Peyer's patch (tissue), 4 donors: ENCODE measurements at regions not wholly inside any gene's neighbourhood (a gene's known extent, or its start where the extent isn't known, plus 50 kb on each side); places are given as distances from the start of the nearest gene placed in this dataset.
A peak's percentile ranks its signal among the peaks of the same experiment; 100 is the strongest.
"Not testable (repeated sequence)": the region's sequence is repeated elsewhere in the genome, so short reads cannot be mapped to it uniquely, and the experiment has no call there.

Experiments used
- DNase-seq, 3 donors: peaks; one replicate each; pipeline ENCODE4 v3.0.0-alpha.2; 2017 to 2019
- H3K27ac ChIP-seq, 4 donors: fragments of 200-600 bp; sonication (generic); one replicate each; pipeline ENCODE4 v1.5.1; 2016 to 2019
- H3K27me3 ChIP-seq, 2 donors: fragments of 200-600 bp; sonication (generic); one replicate each; pipeline ENCODE4 v1.5.1; 2019
- H3K36me3 ChIP-seq, 3 donors: fragments of 200-600 bp; sonication (generic); one replicate each; pipeline ENCODE4 v1.5.1; 2016 to 2019
- H3K4me1 ChIP-seq, 4 donors: fragments of 200-600 bp; sonication (generic); one replicate each; pipeline ENCODE4 v1.5.1; 2016 to 2019
- H3K4me3 ChIP-seq, 4 donors: fragments of 200-600 bp; sonication (generic); 1 replicate in 3 of 4; 2 replicates in 1 of 4; pipeline ENCODE4 v1.5.1; 2016 to 2019; ENCODE audit warnings: mild to moderate bottlenecking in 1 of 4
- H3K9me3 ChIP-seq, 4 donors: fragments of 200-600 bp; sonication (generic); one replicate each; pipeline ENCODE4 v1.5.1; 2016 to 2019; ENCODE audit warnings: mild to moderate bottlenecking in 1 of 4
- CTCF ChIP-seq, 6 experiments: fragments of 450-650 bp in 4 of 6; fragments of 200-600 bp in 2 of 6; sonication (generic) in 1 of 6; IDR thresholded peaks; one replicate each; pipeline ENCODE4 v1.5.1; 2017 to 2019; ENCODE audit warnings: antibody characterized with exemption in 6 of 6, mild to moderate bottlenecking in 3 of 6, moderate library complexity in 1 of 6
- POLR2A ChIP-seq, 2 donors: fragments of 450-650 bp; IDR thresholded peaks; one replicate each; pipeline ENCODE4 v1.5.1; 2017; ENCODE audit warnings: antibody characterized with exemption in 2 of 2, mild to moderate bottlenecking in 2 of 2, moderate library complexity in 2 of 2

GRCh38 chr10:20552382-20552781 is 344.7 kb downstream of the NEBL start:
- H3K27me3 ChIP-seq: no peaks in the 10 kb centered on the region
- no peaks in the 10 kb centered on the region for H3K9me3 ChIP-seq
- H3K4me1 ChIP-seq: no peaks in the 10 kb centered on the region
- DNase-seq: no peak
- TF ChIP-seq CTCF (IDR thresholded peaks at IDR 0.05) (no peak), POLR2A (IDR thresholded peaks at IDR 0.05) (no peak)
- no peak overlapping the region for H3K4me3 ChIP-seq
- no peak overlapping the region for H3K27ac ChIP-seq
- no peaks in the 10 kb centered on the region for H3K36me3 ChIP-seq

GRCh38 chr10:20551761-20552160 is 345.4 kb downstream of the NEBL start:
- no peaks in the 10 kb centered on the region for H3K4me1 ChIP-seq
- H3K27me3 ChIP-seq: no peaks in the 10 kb centered on the region
- H3K9me3 ChIP-seq: no peaks in the 10 kb centered on the region
- TF ChIP-seq POLR2A (IDR thresholded peaks at IDR 0.05) (no peak), CTCF (IDR thresholded peaks at IDR 0.05) (no peak)
- no peak overlapping the region for H3K4me3 ChIP-seq
- no peak for DNase-seq
- no peaks in the 10 kb centered on the region for H3K36me3 ChIP-seq
- H3K27ac ChIP-seq: no peak overlapping the region

GRCh38 chr10:20535897-20536881 is 360.9 kb downstream of the NEBL start:
- H3K27me3 ChIP-seq: no peaks in the 10 kb centered on the region
- H3K36me3 ChIP-seq: no peaks in the 10 kb centered on the region
- no peak overlapping the region for H3K27ac ChIP-seq
- H3K4me1 ChIP-seq: no peaks in the 10 kb centered on the region
- H3K4me3 ChIP-seq: no peak overlapping the region
- no peaks in the 10 kb centered on the region for H3K9me3 ChIP-seq
- no peak for TF ChIP-seq POLR2A (IDR thresholded peaks at IDR 0.05)
- no peak for TF ChIP-seq CTCF (IDR thresholded peaks at IDR 0.05)
- DNase-seq: no peak

- not testable (repeated sequence) for H3K36me3 ChIP-seq, H3K4me1 ChIP-seq, H3K9me3 ChIP-seq, H3K27me3 ChIP-seq
- TF ChIP-seq CTCF (IDR thresholded peaks at IDR 0.05): peak in 3 of 6 experiments; percentile 27 to 43 (median 38)
- Histone ChIP-seq H3K4me3 (peak overlapping the region in 2 of 4 donors; percentile 27 to 42), H3K27ac (peak overlapping the region in 2 of 4 donors; percentile 36 to 55)
- peak in 2 of 3 donors; percentile 73 to 77 for DNase-seq
Observed at GRCh38 chr10:20531241-20531883, 365.7 kb downstream of the NEBL start.

GRCh38 chr10:20521186-20521585 is 375.9 kb downstream of the NEBL start:
- H3K4me3 ChIP-seq: no peak overlapping the region
- no peaks in the 10 kb centered on the region for H3K36me3 ChIP-seq
- H3K4me1 ChIP-seq: no peaks in the 10 kb centered on the region
- no peak for DNase-seq
- H3K9me3 ChIP-seq: no peaks in the 10 kb centered on the region
- TF ChIP-seq CTCF (IDR thresholded peaks at IDR 0.05) (no peak), POLR2A (IDR thresholded peaks at IDR 0.05) (no peak)
- no peaks in the 10 kb centered on the region for H3K27me3 ChIP-seq
- no peak overlapping the region for H3K27ac ChIP-seq
